CD1c-positive myeloid dendritic cell (primary cell): ENCODE measurements at regions not wholly inside any gene's neighbourhood (a gene's known extent, or its start where the extent isn't known, plus 50 kb on each side); places are given as distances from the start of the nearest gene placed in this dataset.
"Not testable (repeated sequence)": the region's sequence is repeated elsewhere in the genome, so short reads cannot be mapped to it uniquely, and the experiment has no call there.

ENCODE experiments used
- DNase-seq: peaks from one replicate; pipeline ENCODE4 v3.0.0-alpha.2; 2016; ENCODE audit errors: extremely low spot score

- DNase-seq = not testable (repeated sequence)
Measured at GRCh38 chr7:150046290-150047194, 172.8 kb downstream of the ATP6V0E2 start.

- not testable (repeated sequence) for DNase-seq
Measured at GRCh38 chr7:150047329-150047728, 173.6 kb downstream of the ATP6V0E2 start.

- not testable (repeated sequence) for DNase-seq
Measured at GRCh38 chr7:150047772-150048171, 174.0 kb downstream of the ATP6V0E2 start.

- not testable (repeated sequence) for DNase-seq
Measured at GRCh38 chr7:150048244-150049011, 174.7 kb downstream of the ATP6V0E2 start.

- DNase-seq = not testable (repeated sequence)
Measured at GRCh38 chr7:150049012-150049655, 175.4 kb downstream of the ATP6V0E2 start.

- not testable (repeated sequence) for DNase-seq
Measured at GRCh38 chr7:150053396-150053795, 179.6 kb downstream of the ATP6V0E2 start.

GRCh38 chr7:150054242-150054641 lies 180.5 kb downstream of the ATP6V0E2 start:
- DNase-seq = not testable (repeated sequence)

GRCh38 chr7:150060259-150061221 lies 186.8 kb downstream of the ATP6V0E2 start:
- not testable (repeated sequence) for DNase-seq

- not testable (repeated sequence) for DNase-seq
Measured at GRCh38 chr7:150063195-150063594, 189.4 kb downstream of the ATP6V0E2 start.

GRCh38 chr7:150069555-150070313 lies 196.0 kb downstream of the ATP6V0E2 start:
- DNase-seq = not testable (repeated sequence)

- DNase-seq = not testable (repeated sequence)
Measured at GRCh38 chr7:150077543-150077942, 203.8 kb downstream of the ATP6V0E2 start.

- not testable (repeated sequence) for DNase-seq
Measured at GRCh38 chr7:150081865-150082264, 208.1 kb downstream of the ATP6V0E2 start.

GRCh38 chr7:150084724-150085123 lies 211.0 kb downstream of the ATP6V0E2 start:
- DNase-seq = not testable (repeated sequence)

GRCh38 chr7:150087478-150087877 lies 213.7 kb downstream of the ATP6V0E2 start:
- DNase-seq = not testable (repeated sequence)

- not testable (repeated sequence) for DNase-seq
Measured at GRCh38 chr7:150089139-150089538, 215.4 kb downstream of the ATP6V0E2 start.

GRCh38 chr7:150090776-150091175 lies 217.0 kb downstream of the ATP6V0E2 start:
- DNase-seq = not testable (repeated sequence)

- DNase-seq = not testable (repeated sequence)
Measured at GRCh38 chr7:150093897-150094296, 220.1 kb downstream of the ATP6V0E2 start.

GRCh38 chr7:150096213-150096994 lies 222.6 kb downstream of the ATP6V0E2 start:
- peak; percentile 74 for DNase-seq

- DNase-seq = not testable (repeated sequence)
Measured at GRCh38 chr7:150098592-150098991, 224.6 kb upstream of the LRRC61 start.
